KMS-11 (cell line): ENCODE measurements at regions not wholly inside any gene's neighbourhood (a gene's known extent, or its start where the extent isn't known, plus 50 kb on each side); places are given as distances from the start of the nearest gene placed in this dataset.

Source experiments
- H2AFZ ChIP-seq: fragments of 200-600 bp; sonication (generic); 2 replicates; pipeline ENCODE4 v1.6.1; 2016; ENCODE audit warnings: antibody characterized with exemption, mixed run types, low read depth
- H3K27ac ChIP-seq: fragments of 200-600 bp; sonication (generic); 2 replicates; pipeline ENCODE4 v1.6.1; 2016; ENCODE audit warnings: mild to moderate bottlenecking, mixed run types
- H3K27me3 ChIP-seq: fragments of 200-600 bp; sonication (generic); 2 replicates; pipeline ENCODE4 v1.6.1; 2017; ENCODE audit warnings: mild to moderate bottlenecking, low read depth, mixed run types, moderate library complexity; ENCODE audit not compliant: insufficient read depth
- H3K36me3 ChIP-seq: fragments of 200-600 bp; sonication (generic); 2 replicates; pipeline ENCODE4 v1.6.1; 2017; ENCODE audit warnings: mild to moderate bottlenecking, mixed run types; ENCODE audit not compliant: insufficient read depth
- H3K4me1 ChIP-seq: fragments of 200-600 bp; sonication (generic); 2 replicates; pipeline ENCODE4 v1.6.1; 2016; ENCODE audit warnings: mild to moderate bottlenecking, low read depth, mixed run types; ENCODE audit not compliant: poor library complexity, severe bottlenecking
- H3K4me2 ChIP-seq: fragments of 200-600 bp; sonication (generic); 2 replicates; pipeline ENCODE4 v1.7.0; 2016; ENCODE audit warnings: mild to moderate bottlenecking, mixed run types
- H3K4me3 ChIP-seq: fragments of 200-600 bp; sonication (generic); IDR thresholded peaks from 2 replicates; pipeline ENCODE4 v1.6.1; 2017; ENCODE audit warnings: low read depth, low read length, mixed read lengths; ENCODE audit not compliant: insufficient read depth
- H3K79me2 ChIP-seq: fragments of 200-600 bp; sonication (generic); 2 replicates; pipeline ENCODE4 v1.6.1; 2016; ENCODE audit warnings: low read depth, mixed run types; ENCODE audit not compliant: insufficient read depth
- H3K9ac ChIP-seq: fragments of 200-600 bp; sonication (generic); 2 replicates; pipeline ENCODE4 v1.6.1; 2016; ENCODE audit warnings: mild to moderate bottlenecking, mixed run types
- H4K20me1 ChIP-seq: fragments of 200-600 bp; sonication (generic); 2 replicates; pipeline ENCODE4 v1.6.1; 2016; ENCODE audit warnings: mild to moderate bottlenecking, mixed run types; ENCODE audit not compliant: insufficient read depth
- TF ChIP-seq, protein P1 (sequence below): fragments of 200-600 bp; sonication (generic); conservative IDR thresholded peaks from 2 replicates; pipeline ENCODE4 v1.6.1; 2017; ENCODE audit warnings: low read depth, mild to moderate bottlenecking, antibody characterized with exemption, low read length, moderate library complexity, mixed read lengths

DNA sequence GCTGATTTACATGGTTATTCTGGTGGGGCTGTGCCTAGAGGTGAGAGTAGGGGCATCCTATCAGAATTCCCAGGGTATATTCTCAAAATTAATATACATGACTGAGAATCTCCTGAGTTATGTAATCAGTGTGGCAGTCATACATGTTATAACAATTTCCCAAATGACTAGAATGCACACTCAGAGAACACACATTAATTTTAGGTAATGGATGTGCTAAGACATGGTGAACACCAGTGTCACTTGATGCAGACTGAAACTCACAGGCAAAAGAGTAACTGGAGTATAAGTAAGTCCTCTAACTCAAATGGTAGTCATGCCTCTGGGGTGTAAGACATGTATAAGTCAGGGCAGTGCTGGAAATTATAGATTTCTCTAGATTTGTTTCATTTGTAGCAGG, 1198.4 kb upstream of the CITED2 start:
- Histone ChIP-seq H3K4me2 (no peak overlapping the region), H4K20me1 (no peaks in the 10 kb centered on the region), H3K4me3 (no peak overlapping the region), H3K36me3 (no peaks in the 10 kb centered on the region), H3K79me2 (no peaks in the 10 kb centered on the region), H3K27me3 (no peaks in the 10 kb centered on the region), H3K4me1 (no peaks in the 10 kb centered on the region), H3K9ac (no peak overlapping the region), H3K27ac (no peak overlapping the region), H2AFZ (no peak overlapping the region)
- TF ChIP-seq, protein P1, sequence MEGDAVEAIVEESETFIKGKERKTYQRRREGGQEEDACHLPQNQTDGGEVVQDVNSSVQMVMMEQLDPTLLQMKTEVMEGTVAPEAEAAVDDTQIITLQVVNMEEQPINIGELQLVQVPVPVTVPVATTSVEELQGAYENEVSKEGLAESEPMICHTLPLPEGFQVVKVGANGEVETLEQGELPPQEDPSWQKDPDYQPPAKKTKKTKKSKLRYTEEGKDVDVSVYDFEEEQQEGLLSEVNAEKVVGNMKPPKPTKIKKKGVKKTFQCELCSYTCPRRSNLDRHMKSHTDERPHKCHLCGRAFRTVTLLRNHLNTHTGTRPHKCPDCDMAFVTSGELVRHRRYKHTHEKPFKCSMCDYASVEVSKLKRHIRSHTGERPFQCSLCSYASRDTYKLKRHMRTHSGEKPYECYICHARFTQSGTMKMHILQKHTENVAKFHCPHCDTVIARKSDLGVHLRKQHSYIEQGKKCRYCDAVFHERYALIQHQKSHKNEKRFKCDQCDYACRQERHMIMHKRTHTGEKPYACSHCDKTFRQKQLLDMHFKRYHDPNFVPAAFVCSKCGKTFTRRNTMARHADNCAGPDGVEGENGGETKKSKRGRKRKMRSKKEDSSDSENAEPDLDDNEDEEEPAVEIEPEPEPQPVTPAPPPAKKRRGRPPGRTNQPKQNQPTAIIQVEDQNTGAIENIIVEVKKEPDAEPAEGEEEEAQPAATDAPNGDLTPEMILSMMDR: no peak

- Histone ChIP-seq H3K4me1 (no peaks in the 10 kb centered on the region), H3K79me2 (no peaks in the 10 kb centered on the region), H2AFZ (no peak overlapping the region), H3K36me3 (no peaks in the 10 kb centered on the region), H3K4me2 (no peak overlapping the region), H3K4me3 (no peak overlapping the region), H3K27ac (no peak overlapping the region), H3K9ac (no peak overlapping the region), H4K20me1 (no peaks in the 10 kb centered on the region), H3K27me3 (no peaks in the 10 kb centered on the region)
- TF ChIP-seq, protein P1: no peak
These were observed 1197.7 kb upstream of the CITED2 start for GRCh38 chr6:140572129-140572528.

- no peak overlapping the region for H2AFZ ChIP-seq
- H3K36me3 ChIP-seq: no peaks in the 10 kb centered on the region
- H3K27me3 ChIP-seq: no peaks in the 10 kb centered on the region
- no peak overlapping the region for H3K27ac ChIP-seq
- no peaks in the 10 kb centered on the region for H3K79me2 ChIP-seq
- TF ChIP-seq, protein P1: no peak
- no peaks in the 10 kb centered on the region for H3K4me1 ChIP-seq
- no peak overlapping the region for H3K4me2 ChIP-seq
- no peaks in the 10 kb centered on the region for H4K20me1 ChIP-seq
- H3K9ac ChIP-seq: no peak overlapping the region
- H3K4me3 ChIP-seq: no peak overlapping the region
These were observed 1196.7 kb upstream of the CITED2 start for GRCh38 chr6:140571145-140571544.

- Histone ChIP-seq H2AFZ (no peak overlapping the region), H3K4me3 (no peak overlapping the region), H3K79me2 (no peaks in the 10 kb centered on the region), H3K27me3 (no peaks in the 10 kb centered on the region), H3K36me3 (no peaks in the 10 kb centered on the region), H3K4me1 (no peaks in the 10 kb centered on the region), H3K27ac (no peak overlapping the region), H4K20me1 (no peaks in the 10 kb centered on the region), H3K4me2 (no peak overlapping the region), H3K9ac (no peak overlapping the region)
- TF ChIP-seq, protein P1: no peak
These were observed 1193.0 kb upstream of the CITED2 start for GRCh38 chr6:140567466-140567865.
